WTC11 (cell line): ENCODE measurements at regions not wholly inside any gene's neighbourhood (a gene's known extent, or its start where the extent isn't known, plus 50 kb on each side); places are given as distances from the start of the nearest gene placed in this dataset.
"Not testable (repeated sequence)": the region's sequence is repeated elsewhere in the genome, so short reads cannot be mapped to it uniquely, and the experiment has no call there.

Experiments used
- ATAC-seq: fragments of 200-7000 bp; cut with Tn5 transposase; 2 replicates; pipeline ENCODE4 v1.10.0; 2021; ENCODE audit warnings: mild to moderate bottlenecking, moderate library complexity
- CTCF ChIA-PET: fragments of 300-600 bp; sonication (Branson Sonifier 250); formaldehyde crosslinking; loops from one replicate; lab custom pipeline; 2021; ENCODE audit warnings: antibody characterized with exemption; lab: Charles Lee
- POLR2A ChIA-PET: fragments of 350-600 bp; sonication (Branson Sonifier 250); formaldehyde crosslinking; loops from one replicate; lab custom pipeline; 2021; ENCODE audit warnings: antibody characterized with exemption; lab: Charles Lee
- DNase-seq: peaks from one replicate; pipeline ENCODE4 v3.0.0; 2021; ENCODE audit warnings: low spot score
- H3K27ac Mint-ChIP-seq: 2 replicates; pipeline ENCODE4 v1.8.0; 2021; ENCODE audit warnings: mixed read lengths
- H3K27me3 Mint-ChIP-seq: 2 replicates; pipeline ENCODE4 v1.8.0; 2021; ENCODE audit warnings: low read depth, mild to moderate bottlenecking, moderate library complexity, mixed read lengths
- H3K36me3 Mint-ChIP-seq: 2 replicates; pipeline ENCODE4 v1.8.0; 2021; ENCODE audit warnings: mixed read lengths
- H3K4me1 Mint-ChIP-seq: 2 replicates; pipeline ENCODE4 v1.8.0; 2022; ENCODE audit warnings: mixed read lengths
- H3K4me3 Mint-ChIP-seq: 2 replicates; pipeline ENCODE4 v1.8.0; 2021; ENCODE audit warnings: mild to moderate bottlenecking, moderate library complexity, mixed read lengths
- H3K9me3 Mint-ChIP-seq: 2 replicates; pipeline ENCODE4 v1.8.0; 2021; ENCODE audit warnings: mixed read lengths
- ATF1 ChIP-seq: sonication (generic); formaldehyde crosslinking; IDR thresholded peaks from 2 replicates; pipeline ENCODE4 v1.8.1; 2023; ENCODE audit warnings: mild to moderate bottlenecking, moderate library complexity, missing genetic modification reagents
- FOXK1 ChIP-seq: sonication (generic); formaldehyde crosslinking; IDR thresholded peaks from 2 replicates; pipeline ENCODE4 v1.8.0; 2022; ENCODE audit warnings: mild to moderate bottlenecking, moderate library complexity, missing genetic modification reagents
- KAT7 ChIP-seq: sonication (generic); formaldehyde crosslinking; IDR thresholded peaks from 2 replicates; pipeline ENCODE4 v1.8.1; 2023; ENCODE audit warnings: missing genetic modification reagents, mild to moderate bottlenecking, borderline replicate concordance
- MAX ChIP-seq: sonication (generic); formaldehyde crosslinking; IDR thresholded peaks from 2 replicates; pipeline ENCODE4 v1.8.0; 2022; ENCODE audit warnings: mild to moderate bottlenecking, missing genetic modification reagents
- STAT6 ChIP-seq: sonication (generic); formaldehyde crosslinking; conservative IDR thresholded peaks from 2 replicates; pipeline ENCODE4 v1.8.1; 2023; ENCODE audit warnings: mild to moderate bottlenecking, low read depth, missing genetic modification reagents, moderate library complexity
- TEAD4 ChIP-seq: sonication (generic); formaldehyde crosslinking; IDR thresholded peaks from 2 replicates; pipeline ENCODE4 v1.8.0; 2022; ENCODE audit warnings: mild to moderate bottlenecking, missing genetic modification reagents
- TF ChIP-seq, protein P1 (sequence below): fragments of 250-450 bp; sonication (Bioruptor Pico); conservative IDR thresholded peaks from 2 replicates; pipeline ENCODE4 v1.9.0; 2021; ENCODE audit warnings: mild to moderate bottlenecking
- TF ChIP-seq, protein P2 (sequence below): fragments of 250-450 bp; sonication (Bioruptor Pico); IDR thresholded peaks from 2 replicates; pipeline ENCODE4 v2.1.2; 2022; ENCODE audit warnings: mild to moderate bottlenecking, moderate library complexity
- TF ChIP-seq, protein P3 (sequence below): fragments of 250-450 bp; sonication (Bioruptor Pico); IDR thresholded peaks from 2 replicates; pipeline ENCODE4 v1.9.0; 2021; ENCODE audit warnings: mild to moderate bottlenecking

- ATAC-seq (no peak), DNase-seq (no peak)
- Mint-ChIP-seq H3K4me1 (peaks cover 12% of the 10 kb centered on the region), H3K9me3 (peaks cover 8% of the 10 kb centered on the region; the same call in 1 of the 2 replicates), H3K27ac (no peak overlapping the region), H3K36me3 (no peaks in the 10 kb centered on the region), H3K4me3 (no peak overlapping the region), H3K27me3 (no peaks in the 10 kb centered on the region)
- ChIA-PET POLR2A (no interaction called here), CTCF (no interaction called here)
- no peak for TF ChIP-seq FOXK1
- TF ChIP-seq ATF1 (CRISPR knock-in tag), result no peak
- TF ChIP-seq, protein P1, sequence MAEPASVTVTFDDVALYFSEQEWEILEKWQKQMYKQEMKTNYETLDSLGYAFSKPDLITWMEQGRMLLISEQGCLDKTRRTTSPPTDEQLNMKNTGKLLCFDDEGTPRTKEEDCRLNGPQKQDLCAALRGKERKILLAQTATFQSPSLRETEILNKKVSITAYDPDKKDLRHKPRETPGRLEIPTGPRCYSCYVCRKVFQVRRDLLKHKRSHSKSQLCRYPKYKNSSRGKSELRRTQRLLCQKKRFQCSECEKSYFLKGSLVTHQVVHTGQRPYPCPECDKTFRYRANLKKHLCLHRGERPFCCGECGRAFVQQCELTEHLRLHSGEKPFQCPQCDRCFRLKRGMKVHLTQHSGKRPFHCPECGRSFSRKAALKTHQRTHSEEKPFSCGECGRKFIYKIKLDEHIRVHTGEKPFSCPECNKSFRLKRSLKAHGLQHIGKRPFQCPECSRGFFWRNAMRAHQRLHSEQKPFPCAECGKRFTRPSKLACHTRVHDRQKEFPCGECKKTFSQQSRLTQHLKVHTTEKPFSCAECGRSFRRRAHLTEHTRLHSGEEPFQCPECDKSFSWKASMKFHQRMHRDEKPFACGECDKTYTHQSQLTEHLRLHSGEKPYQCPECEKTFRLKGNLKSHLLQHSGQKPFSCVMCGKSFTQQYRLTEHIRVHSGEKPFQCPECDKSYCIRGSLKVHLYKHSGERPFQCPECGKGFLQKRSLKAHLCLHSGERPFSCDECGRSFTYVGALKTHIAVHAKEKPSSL, result no peak
- no peak for TF ChIP-seq MAX (CRISPR knock-in tag)
- no peak for TF ChIP-seq KAT7 (CRISPR knock-in tag)
- TF ChIP-seq, protein P2, sequence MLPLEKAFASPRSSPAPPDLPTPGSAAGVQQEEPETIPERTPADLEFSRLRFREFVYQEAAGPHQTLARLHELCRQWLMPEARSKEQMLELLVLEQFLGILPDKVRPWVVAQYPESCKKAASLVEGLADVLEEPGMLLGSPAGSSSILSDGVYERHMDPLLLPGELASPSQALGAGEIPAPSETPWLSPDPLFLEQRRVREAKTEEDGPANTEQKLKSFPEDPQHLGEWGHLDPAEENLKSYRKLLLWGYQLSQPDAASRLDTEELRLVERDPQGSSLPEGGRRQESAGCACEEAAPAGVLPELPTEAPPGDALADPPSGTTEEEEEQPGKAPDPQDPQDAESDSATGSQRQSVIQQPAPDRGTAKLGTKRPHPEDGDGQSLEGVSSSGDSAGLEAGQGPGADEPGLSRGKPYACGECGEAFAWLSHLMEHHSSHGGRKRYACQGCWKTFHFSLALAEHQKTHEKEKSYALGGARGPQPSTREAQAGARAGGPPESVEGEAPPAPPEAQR (CRISPR knock-in tag), result no peak
Observed at GRCh38 chr2:58334414-58334813, 93.3 kb upstream of the FANCL start.

DNA sequence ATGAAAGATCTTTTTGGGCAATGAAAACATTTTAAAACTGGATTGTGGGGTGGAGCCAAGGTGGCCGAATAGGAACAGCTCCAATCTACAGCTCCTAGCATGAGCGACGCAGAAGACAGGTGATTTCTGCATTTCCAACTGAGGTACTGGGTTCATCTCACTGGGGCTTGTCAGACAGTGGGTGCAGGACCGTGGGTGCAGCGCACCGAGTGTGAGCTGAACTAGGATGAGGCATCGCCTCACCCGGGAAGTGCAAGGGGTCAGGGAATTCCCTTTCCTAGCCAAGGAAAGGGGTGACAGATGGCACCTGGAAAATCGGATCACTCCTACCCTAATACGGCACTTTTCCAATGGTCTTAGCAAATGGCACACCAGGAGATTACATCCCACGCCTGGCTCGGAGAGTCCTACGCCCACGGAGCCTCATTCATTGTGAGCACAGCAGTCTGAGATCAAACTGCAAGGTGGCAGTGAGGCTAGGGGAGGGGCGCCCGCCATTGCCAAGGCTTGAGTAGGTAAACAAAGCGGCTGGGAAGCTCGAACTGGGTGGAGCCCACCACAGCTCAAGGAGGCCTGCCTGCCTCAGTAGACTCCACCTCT is 84.3 kb upstream of the FANCL start:
- H3K27me3 Mint-ChIP-seq, POLR2A ChIA-PET, DNase-seq, CTCF ChIA-PET, ATAC-seq, H3K4me3 Mint-ChIP-seq, H3K9me3 Mint-ChIP-seq, H3K27ac Mint-ChIP-seq, H3K36me3 Mint-ChIP-seq: not testable (repeated sequence)
- peaks cover 11% of the 10 kb centered on the region for H3K4me1 Mint-ChIP-seq

DNA sequence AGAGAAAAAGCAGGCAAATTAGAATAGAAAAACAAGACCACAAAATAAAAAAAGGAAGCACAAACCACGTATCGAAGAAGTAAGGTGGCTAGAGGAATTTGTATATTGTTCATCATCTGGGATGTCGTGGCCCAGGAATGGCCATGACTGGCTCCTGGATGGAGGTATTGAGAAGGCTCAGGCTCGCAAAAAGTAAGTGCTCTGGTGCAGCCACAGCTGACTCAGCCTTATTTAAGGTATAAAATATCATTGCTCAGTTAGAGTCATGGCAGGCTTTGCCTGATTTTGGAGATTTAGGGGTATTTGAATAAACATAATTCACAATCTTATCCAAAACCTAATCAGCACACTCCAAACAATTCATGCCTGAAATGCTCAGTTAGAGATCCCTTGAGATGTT is 78.4 kb upstream of the FANCL start:
- DNase-seq, result no peak
- H3K4me1 Mint-ChIP-seq, result peaks cover 18% of the 10 kb centered on the region
- TF ChIP-seq, protein P3, sequence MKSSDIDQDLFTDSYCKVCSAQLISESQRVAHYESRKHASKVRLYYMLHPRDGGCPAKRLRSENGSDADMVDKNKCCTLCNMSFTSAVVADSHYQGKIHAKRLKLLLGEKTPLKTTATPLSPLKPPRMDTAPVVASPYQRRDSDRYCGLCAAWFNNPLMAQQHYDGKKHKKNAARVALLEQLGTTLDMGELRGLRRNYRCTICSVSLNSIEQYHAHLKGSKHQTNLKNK (CRISPR knock-in tag), result no peak
- TF ChIP-seq TEAD4, result no peak
- no peak for TF ChIP-seq STAT6
- TF ChIP-seq, all 79 proteins: peak for 0
- peak; percentile 62 for ATAC-seq
- H3K27ac Mint-ChIP-seq, result peak overlapping the region; percentile 90
- ChIA-PET CTCF (interaction anchor here (0.7 kb wide), 1 partner anchor 124 kb away, joined by 3 read pairs; no protein-coding TSS in a partner anchor), POLR2A (no interaction called here)
- no peak overlapping the region for H3K4me3 Mint-ChIP-seq
- peaks cover 22% of the 10 kb centered on the region for H3K36me3 Mint-ChIP-seq
- H3K27me3 Mint-ChIP-seq, result no peaks in the 10 kb centered on the region; the same call in 1 of the 2 replicates
- peaks cover 25% of the 10 kb centered on the region for H3K9me3 Mint-ChIP-seq

- POLR2A ChIA-PET, CTCF ChIA-PET, H3K27me3 Mint-ChIP-seq, ATAC-seq, DNase-seq: not testable (repeated sequence)
- Mint-ChIP-seq H3K9me3 (peaks cover 30% of the 10 kb centered on the region), H3K4me3 (peak overlapping the region; percentile 16; the same call in 1 of the 2 replicates), H3K27ac (peak overlapping the region; percentile 90), H3K36me3 (peaks cover 28% of the 10 kb centered on the region), H3K4me1 (peaks cover 18% of the 10 kb centered on the region)
Observed at GRCh38 chr2:58318949-58319348, 77.8 kb upstream of the FANCL start.
